HK-2 (cell line): ENCODE measurements at regions not wholly inside any gene's neighbourhood (a gene's known extent, or its start where the extent isn't known, plus 50 kb on each side); places are given as distances from the start of the nearest gene placed in this dataset.

Source experiments
- DNase-seq: peaks from one replicate; pipeline ENCODE4 v3.0.0-alpha.2; 2018; ENCODE audit not compliant: unreplicated experiment

GRCh38 chr6:1201547-1202200 lies 110.2 kb upstream of the FOXQ1 start:
- DNase-seq = no peak

GRCh38 chr6:1200409-1201101 lies 111.3 kb upstream of the FOXQ1 start:
- DNase-seq = no peak

- no peak for DNase-seq
These were observed 111.9 kb upstream of the FOXQ1 start for GRCh38 chr6:1200081-1200408.

- no peak for DNase-seq
These were observed 114.6 kb upstream of the FOXQ1 start for GRCh38 chr6:1197309-1197708.

GRCh38 chr6:1191141-1191630 lies 120.7 kb upstream of the FOXQ1 start:
- DNase-seq = no peak

- peak; percentile 86 for DNase-seq
These were observed 121.5 kb upstream of the FOXQ1 start for GRCh38 chr6:1190366-1190765.

- no peak for DNase-seq
These were observed 123.7 kb upstream of the FOXQ1 start for GRCh38 chr6:1188199-1188598.

GRCh38 chr6:1187293-1188131 lies 124.4 kb upstream of the FOXQ1 start:
- DNase-seq = no peak

GRCh38 chr6:1184318-1184717 lies 127.6 kb upstream of the FOXQ1 start:
- no peak for DNase-seq

- DNase-seq = no peak
These were observed 129.0 kb upstream of the FOXQ1 start for GRCh38 chr6:1182722-1183521.

- DNase-seq = no peak
These were observed 129.8 kb upstream of the FOXQ1 start for GRCh38 chr6:1181939-1182605.

GRCh38 chr6:1179571-1180459 lies 132.1 kb upstream of the FOXQ1 start:
- no peak for DNase-seq

GRCh38 chr6:1178590-1178989 lies 133.3 kb upstream of the FOXQ1 start:
- DNase-seq = no peak

GRCh38 chr6:1176567-1176966 lies 135.3 kb upstream of the FOXQ1 start:
- DNase-seq = no peak

GRCh38 chr6:1175877-1176276 lies 136.0 kb upstream of the FOXQ1 start:
- no peak for DNase-seq

GRCh38 chr6:1170794-1171193 lies 141.1 kb upstream of the FOXQ1 start:
- DNase-seq = no peak

GRCh38 chr6:1164600-1164999 lies 147.3 kb upstream of the FOXQ1 start:
- no peak for DNase-seq

GRCh38 chr6:1163501-1163900 lies 148.4 kb upstream of the FOXQ1 start:
- DNase-seq = no peak

- DNase-seq = no peak
These were observed 149.3 kb upstream of the FOXQ1 start for GRCh38 chr6:1162367-1163275.
